Progenitor cell of endocrine pancreas (in vitro differentiated cells): ENCODE measurements at regions not wholly inside any gene's neighbourhood (a gene's known extent, or its start where the extent isn't known, plus 50 kb on each side); places are given as distances from the start of the nearest gene placed in this dataset.

Experiments
- DNase-seq: peaks from one replicate; pipeline ENCODE4 v3.0.0; 2021; ENCODE audit warnings: low spot score; ENCODE audit not compliant: unreplicated experiment
- H3K27ac Mint-ChIP-seq: 2 replicates; pipeline ENCODE4 v1.8.0; 2021; ENCODE audit warnings: mild to moderate bottlenecking, moderate library complexity, mixed read lengths
- H3K27me3 Mint-ChIP-seq: 2 replicates; pipeline ENCODE4 v1.8.0; 2021; ENCODE audit warnings: mixed read lengths
- H3K36me3 Mint-ChIP-seq: 2 replicates; pipeline ENCODE4 v1.8.0; 2022; ENCODE audit warnings: mixed read lengths; ENCODE audit not compliant: insufficient read depth
- H3K4me1 Mint-ChIP-seq: 2 replicates; pipeline ENCODE4 v1.8.0; 2021; ENCODE audit warnings: low read depth, mixed read lengths
- H3K4me3 Mint-ChIP-seq: 2 replicates; pipeline ENCODE4 v1.8.0; 2021; ENCODE audit warnings: low read depth, mild to moderate bottlenecking, moderate library complexity, mixed read lengths
- H3K9me3 Mint-ChIP-seq: 2 replicates; pipeline ENCODE4 v1.8.0; 2021; ENCODE audit warnings: low read depth, mixed read lengths
- TF ChIP-seq, protein P1 (sequence below): fragments of 200-600 bp; sonication (generic); IDR thresholded peaks from one replicate; pipeline ENCODE4 v1.5.0; 2021; ENCODE audit warnings: antibody characterized with exemption, mild to moderate bottlenecking; ENCODE audit not compliant: unreplicated experiment

DNA sequence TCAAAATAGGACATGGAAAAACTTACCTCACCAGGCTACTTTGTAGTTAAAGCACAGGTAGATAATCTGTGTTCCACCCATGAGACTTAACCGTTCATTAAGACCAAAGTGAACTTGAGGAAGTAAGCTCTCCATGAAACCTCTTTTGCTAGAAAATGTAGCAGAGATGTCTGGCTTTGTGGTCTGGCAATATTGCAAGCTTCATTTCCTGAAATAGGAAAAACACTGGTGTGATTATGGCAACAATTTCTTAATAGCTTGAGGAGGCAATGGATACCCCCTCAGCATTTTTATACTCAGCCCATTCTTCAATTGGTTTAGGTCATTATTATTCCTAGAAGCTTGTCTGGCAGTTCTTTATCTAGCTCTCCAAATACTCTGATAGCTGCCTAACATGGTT, 957.3 kb downstream of the IGSF11 start:
- Mint-ChIP-seq H3K4me1 (no peaks in the 10 kb centered on the region), H3K9me3 (peaks cover 10% of the 10 kb centered on the region), H3K4me3 (no peak overlapping the region), H3K36me3 (no peaks in the 10 kb centered on the region), H3K27me3 (no peaks in the 10 kb centered on the region), H3K27ac (no peak overlapping the region)
- no peak for DNase-seq
- TF ChIP-seq, protein P1, sequence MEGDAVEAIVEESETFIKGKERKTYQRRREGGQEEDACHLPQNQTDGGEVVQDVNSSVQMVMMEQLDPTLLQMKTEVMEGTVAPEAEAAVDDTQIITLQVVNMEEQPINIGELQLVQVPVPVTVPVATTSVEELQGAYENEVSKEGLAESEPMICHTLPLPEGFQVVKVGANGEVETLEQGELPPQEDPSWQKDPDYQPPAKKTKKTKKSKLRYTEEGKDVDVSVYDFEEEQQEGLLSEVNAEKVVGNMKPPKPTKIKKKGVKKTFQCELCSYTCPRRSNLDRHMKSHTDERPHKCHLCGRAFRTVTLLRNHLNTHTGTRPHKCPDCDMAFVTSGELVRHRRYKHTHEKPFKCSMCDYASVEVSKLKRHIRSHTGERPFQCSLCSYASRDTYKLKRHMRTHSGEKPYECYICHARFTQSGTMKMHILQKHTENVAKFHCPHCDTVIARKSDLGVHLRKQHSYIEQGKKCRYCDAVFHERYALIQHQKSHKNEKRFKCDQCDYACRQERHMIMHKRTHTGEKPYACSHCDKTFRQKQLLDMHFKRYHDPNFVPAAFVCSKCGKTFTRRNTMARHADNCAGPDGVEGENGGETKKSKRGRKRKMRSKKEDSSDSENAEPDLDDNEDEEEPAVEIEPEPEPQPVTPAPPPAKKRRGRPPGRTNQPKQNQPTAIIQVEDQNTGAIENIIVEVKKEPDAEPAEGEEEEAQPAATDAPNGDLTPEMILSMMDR = no peak

DNA sequence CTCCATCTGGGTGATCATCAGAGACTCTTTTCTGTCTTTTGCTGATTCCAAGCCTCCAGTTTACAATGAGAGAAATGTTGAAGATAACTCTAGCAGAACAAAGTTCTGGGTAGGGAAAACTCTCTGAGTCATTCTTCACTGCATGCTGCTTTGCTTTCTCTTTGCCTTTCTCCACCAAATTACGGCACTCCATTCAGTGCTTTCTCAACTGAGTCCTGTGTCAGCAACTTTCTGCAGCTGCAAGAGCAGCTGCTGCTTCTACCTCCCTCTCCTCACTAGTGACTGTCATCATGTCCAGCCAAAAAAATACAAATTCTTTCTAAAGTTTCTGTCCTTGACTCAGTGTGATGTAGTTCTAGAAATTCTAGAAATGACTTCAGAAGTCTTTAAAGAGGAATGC, 953.8 kb downstream of the IGSF11 start:
- H3K4me1 Mint-ChIP-seq = no peaks in the 10 kb centered on the region
- H3K36me3 Mint-ChIP-seq = no peaks in the 10 kb centered on the region
- no peaks in the 10 kb centered on the region for H3K9me3 Mint-ChIP-seq
- TF ChIP-seq, protein P1 = no peak
- no peaks in the 10 kb centered on the region for H3K27me3 Mint-ChIP-seq
- H3K4me3 Mint-ChIP-seq = no peak overlapping the region
- no peak overlapping the region for H3K27ac Mint-ChIP-seq
- DNase-seq = no peak

DNA sequence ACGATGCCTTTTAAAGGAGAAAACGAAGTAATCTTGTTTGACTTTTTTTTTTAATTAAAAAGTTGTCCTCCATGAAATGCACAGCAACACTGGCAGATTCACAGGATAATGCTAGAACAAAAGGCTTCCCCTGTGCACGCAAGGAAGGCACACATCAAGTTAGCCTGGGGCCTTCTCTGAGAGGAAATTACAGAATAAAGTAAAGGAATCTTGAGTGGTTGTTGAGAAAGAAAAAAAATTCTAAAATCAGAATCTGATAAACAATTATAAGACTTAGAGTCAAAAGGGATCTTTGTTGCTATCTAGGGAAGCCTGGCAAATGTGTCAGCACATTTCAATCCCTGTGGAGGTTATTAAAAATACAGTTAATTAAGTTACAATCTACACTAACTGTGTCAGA, 946.0 kb downstream of the IGSF11 start:
- no peaks in the 10 kb centered on the region for H3K27me3 Mint-ChIP-seq
- H3K4me3 Mint-ChIP-seq = no peak overlapping the region
- no peak for DNase-seq
- TF ChIP-seq, protein P1 = no peak
- H3K4me1 Mint-ChIP-seq = no peaks in the 10 kb centered on the region
- peaks cover 11% of the 10 kb centered on the region for H3K9me3 Mint-ChIP-seq
- no peak overlapping the region for H3K27ac Mint-ChIP-seq
- peaks cover 2% of the 10 kb centered on the region for H3K36me3 Mint-ChIP-seq

DNA sequence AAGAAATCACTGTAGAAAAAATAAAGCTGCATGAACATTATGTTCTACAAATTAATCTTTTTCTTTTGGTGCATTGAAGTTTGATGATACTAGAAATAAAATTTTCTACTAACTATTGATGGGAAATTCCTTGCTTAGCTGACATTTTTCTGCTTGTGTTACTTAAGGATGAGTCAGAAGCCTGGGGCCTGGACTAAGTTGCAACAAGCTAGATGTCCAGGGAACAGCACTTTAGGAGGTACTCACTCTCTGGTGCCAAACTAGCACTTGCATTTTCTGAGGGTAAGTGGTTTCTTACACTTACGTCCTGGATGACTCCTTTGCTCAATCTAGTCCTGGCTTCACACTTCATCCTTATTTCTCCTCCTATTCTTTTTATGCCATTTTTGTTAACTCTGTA, 945.1 kb downstream of the IGSF11 start:
- peaks cover 16% of the 10 kb centered on the region for H3K9me3 Mint-ChIP-seq
- no peak for DNase-seq
- peaks cover 6% of the 10 kb centered on the region for H3K36me3 Mint-ChIP-seq
- H3K27ac Mint-ChIP-seq = no peak overlapping the region
- H3K4me3 Mint-ChIP-seq = no peak overlapping the region
- H3K27me3 Mint-ChIP-seq = no peaks in the 10 kb centered on the region
- no peaks in the 10 kb centered on the region for H3K4me1 Mint-ChIP-seq
- TF ChIP-seq, protein P1 = no peak

DNA sequence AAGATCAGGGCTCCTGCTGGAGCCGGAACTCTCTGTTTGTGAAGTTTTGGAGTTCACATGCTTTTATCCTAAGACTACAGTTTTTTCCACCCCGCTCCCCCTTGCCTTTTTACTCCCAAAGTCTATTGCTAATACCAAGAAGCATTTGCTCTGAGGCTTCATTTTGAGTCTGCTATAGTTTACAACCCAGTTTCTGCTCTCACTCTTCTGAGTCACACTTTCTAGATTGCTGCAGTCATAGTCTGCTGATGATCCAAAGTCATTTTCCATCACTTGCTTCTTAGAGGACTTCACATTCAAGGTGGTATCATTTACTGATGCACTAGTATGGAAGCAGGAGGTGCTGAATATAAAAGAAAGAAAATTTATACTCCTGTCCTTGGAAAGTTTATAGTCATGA, 937.4 kb downstream of the IGSF11 start:
- Mint-ChIP-seq H3K9me3 (peaks cover 14% of the 10 kb centered on the region), H3K27ac (no peak overlapping the region), H3K4me3 (no peak overlapping the region), H3K4me1 (no peaks in the 10 kb centered on the region), H3K27me3 (no peaks in the 10 kb centered on the region), H3K36me3 (peaks cover 6% of the 10 kb centered on the region)
- DNase-seq = no peak
- TF ChIP-seq, protein P1 = no peak
